ENCODE measurements at regions not wholly inside any gene's neighbourhood (a gene's known extent, or its start where the extent isn't known, plus 50 kb on each side); places are given as distances from the start of the nearest gene placed in this dataset.

DNA sequence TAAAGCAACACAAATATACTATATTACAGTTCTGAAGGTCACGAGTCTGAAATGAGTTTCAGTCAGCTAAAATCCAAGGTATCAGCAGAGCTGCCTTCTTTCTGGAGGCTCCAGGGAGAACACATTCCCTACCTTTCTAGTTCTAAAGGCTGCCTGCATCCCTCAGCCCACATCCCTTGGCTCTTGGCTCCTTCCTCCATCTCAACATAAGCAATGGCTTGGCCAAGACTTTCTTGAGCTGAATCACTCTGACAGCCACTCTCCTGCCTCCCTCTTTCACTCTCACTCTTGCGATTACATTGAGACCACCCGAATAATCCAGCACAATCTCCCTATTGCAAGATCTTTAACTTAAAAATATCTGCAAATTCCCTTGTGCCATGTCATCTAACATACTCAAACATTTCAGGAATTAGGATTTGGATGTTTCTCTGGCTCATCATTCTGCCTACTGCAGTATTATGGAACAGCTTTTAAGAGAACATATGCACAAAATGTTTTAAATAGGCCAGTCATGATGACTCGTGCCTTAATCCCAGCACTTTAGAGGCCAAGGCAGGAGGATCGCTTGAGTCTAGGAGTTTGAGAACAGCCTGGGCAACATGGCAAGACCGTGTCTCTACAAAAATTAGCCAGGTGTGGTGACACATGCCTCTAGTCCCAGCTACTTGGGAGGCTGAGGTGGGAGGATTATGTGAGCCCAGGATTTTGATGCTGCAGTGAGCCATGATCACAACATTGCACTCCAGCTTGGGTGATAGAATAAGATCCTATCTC, 144.2 kb upstream of the VSTM2A start:
- 81 to 88% methylated on average over 6 of the region's 6 CpGs for WGBS, 2 donors
- no peak for DNase-seq (ENCODE audit: low spot score in 2 of 2)
- TF ChIP-seq CTCF (IDR thresholded peaks at IDR 0.05) = no peak
- no peak for TF ChIP-seq POLR2A (IDR thresholded peaks at IDR 0.05)
- intact Hi-C loops (cut with DNase I; ENCODE audit: low total_unique reads) = no loop called here
- H3K4me3 ChIP-seq (ENCODE audit: low read depth, poor library complexity, severe bottlenecking) = no peak overlapping the region

DNA sequence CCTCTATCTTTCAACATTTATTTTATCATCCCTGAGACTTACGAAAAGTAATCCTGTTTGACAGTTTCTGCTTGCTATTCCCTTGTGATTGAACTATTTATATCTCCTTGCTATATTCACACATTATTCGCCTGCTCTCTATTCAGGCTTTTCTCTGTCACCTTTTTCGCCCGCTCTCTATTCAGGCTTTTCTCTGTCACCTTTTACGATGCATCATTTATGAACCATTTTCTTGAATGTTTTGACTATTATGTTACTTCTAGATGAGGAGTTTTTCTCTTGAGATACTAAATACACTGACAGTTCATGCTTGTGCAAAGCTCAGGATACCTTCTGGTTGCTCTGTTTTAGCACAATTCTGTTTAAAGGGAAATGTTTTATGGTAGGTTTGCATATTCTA, 143.3 kb upstream of the VSTM2A start:
- WGBS, 2 donors = 77 to 80% methylated on average over 5 of the region's 5 CpGs
- intact Hi-C loops (cut with DNase I; ENCODE audit: low total_unique reads) = no loop called here
- DNase-seq (ENCODE audit: low spot score in 2 of 2) = no peak
- no peak overlapping the region for H3K4me3 ChIP-seq (ENCODE audit: low read depth, poor library complexity, severe bottlenecking)
- TF ChIP-seq POLR2A (IDR thresholded peaks at IDR 0.05) (no peak), CTCF (IDR thresholded peaks at IDR 0.05) (no peak)

DNA sequence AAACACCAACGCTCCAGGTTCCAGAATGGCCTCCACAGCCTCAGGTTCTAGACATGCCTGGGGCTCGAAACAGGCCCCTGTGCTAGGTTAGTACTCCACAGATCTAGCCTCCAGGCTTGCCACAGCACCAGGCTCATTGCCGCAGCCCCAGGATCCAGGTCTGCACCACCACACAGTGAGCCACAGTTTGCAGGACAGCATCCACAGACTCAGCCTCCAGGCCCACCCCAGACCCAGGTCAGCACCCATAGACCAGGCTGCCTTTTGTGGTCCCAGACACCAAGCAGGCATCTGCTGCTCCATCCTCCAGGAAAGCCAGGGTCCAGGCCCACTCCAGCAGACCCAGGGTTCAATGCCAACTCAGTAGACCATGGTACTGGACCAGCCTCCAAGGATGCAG, 132.3 kb upstream of the VSTM2A start:
- 78 to 82% methylated on average over 3 of the region's 3 CpGs for WGBS, 2 donors

GRCh38 chr7:54416678-54417077, 125.5 kb upstream of the VSTM2A start:
- TF ChIP-seq POLR2A (IDR thresholded peaks at IDR 0.05) (no peak), CTCF (IDR thresholded peaks at IDR 0.05) (no peak)
- no peak for DNase-seq (ENCODE audit: low spot score in 2 of 2)
- WGBS, 2 donors = 48 to 54% methylated on average over 3 of the region's 3 CpGs

More for the DNA sequence above, 132.3 kb upstream of the VSTM2A start:
- no peak for TF ChIP-seq POLR2A (IDR thresholded peaks at IDR 0.05)
- TF ChIP-seq CTCF (IDR thresholded peaks at IDR 0.05) = no peak
- no peak for DNase-seq (ENCODE audit: low spot score in 2 of 2)
- H3K4me3 ChIP-seq (ENCODE audit: low read depth, poor library complexity, severe bottlenecking) = no peak overlapping the region
- intact Hi-C loops (cut with DNase I; ENCODE audit: low total_unique reads) = no loop called here

DNA sequence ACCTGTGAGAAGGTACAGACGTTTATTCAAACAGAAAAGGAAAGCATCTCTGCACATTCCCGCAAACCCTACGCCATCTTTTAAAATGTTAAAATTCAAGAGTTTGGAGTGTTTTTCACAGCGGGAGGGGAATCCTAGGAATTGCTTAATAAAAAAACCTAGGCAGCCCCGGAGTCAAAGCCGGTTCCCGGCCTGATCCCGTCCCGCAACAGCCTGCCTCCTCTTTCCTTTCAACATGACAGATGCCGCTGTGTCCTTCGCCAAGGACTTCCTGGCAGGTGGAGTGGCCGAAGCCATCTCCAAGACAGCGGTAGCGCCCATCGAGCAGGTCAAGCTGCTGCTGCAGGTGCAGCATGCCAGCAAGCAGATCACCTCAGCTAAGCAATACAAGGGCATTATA, 123.0 kb upstream of the VSTM2A start:
- DNase-seq (ENCODE audit: low spot score in 2 of 2) = no peak
- intact Hi-C loops (cut with DNase I; ENCODE audit: low total_unique reads) = no loop called here
- WGBS, 2 donors = 88 to 90% methylated on average over 15 of the region's 15 CpGs
- TF ChIP-seq POLR2A (IDR thresholded peaks at IDR 0.05) = no peak
- TF ChIP-seq CTCF (IDR thresholded peaks at IDR 0.05) = no peak
- H3K4me3 ChIP-seq (ENCODE audit: low read depth, poor library complexity, severe bottlenecking) = no peak overlapping the region

More at GRCh38 chr7:54416678-54417077, 125.5 kb upstream of the VSTM2A start:
- intact Hi-C loops (cut with DNase I; ENCODE audit: low total_unique reads) = no loop called here
- H3K4me3 ChIP-seq (ENCODE audit: low read depth, poor library complexity, severe bottlenecking) = no peak overlapping the region

- TF ChIP-seq CTCF (IDR thresholded peaks at IDR 0.05) (no peak), POLR2A (IDR thresholded peaks at IDR 0.05) (no peak)
- 63 to 73% methylated on average over 2 of the region's 2 CpGs for WGBS, 2 donors
- H3K4me3 ChIP-seq (ENCODE audit: low read depth, poor library complexity, severe bottlenecking) = no peak overlapping the region
- no peak for DNase-seq (ENCODE audit: low spot score in 2 of 2)
- intact Hi-C loops (cut with DNase I; ENCODE audit: low total_unique reads) = no loop called here
These were observed 115.8 kb upstream of the VSTM2A start for GRCh38 chr7:54426406-54426805.
